Upper lobe of right lung (tissue), 1 donor: ENCODE measurements at regions not wholly inside any gene's neighbourhood (a gene's known extent, or its start where the extent isn't known, plus 50 kb on each side); places are given as distances from the start of the nearest gene placed in this dataset.

Source experiments
- ATAC-seq: fragments of 200-7000 bp; cut with Tn5 transposase; one replicate; pipeline ENCODE4 v1.9.1; 2020; ENCODE audit warnings: mild to moderate bottlenecking, moderate library complexity
- DNase-seq: peaks from one replicate; pipeline ENCODE4 v3.0.0-alpha.2; 2020
- H3K27ac ChIP-seq: fragments of 200-600 bp; one replicate; pipeline ENCODE4 v1.8.0; 2022
- H3K27me3 ChIP-seq: fragments of 200-600 bp; one replicate; pipeline ENCODE4 v1.8.0; 2022; ENCODE audit warnings: mild to moderate bottlenecking
- H3K36me3 ChIP-seq: fragments of 200-600 bp; one replicate; pipeline ENCODE4 v1.8.0; 2022
- H3K4me1 ChIP-seq: fragments of 200-600 bp; one replicate; pipeline ENCODE4 v1.8.0; 2022
- H3K4me3 ChIP-seq: fragments of 200-600 bp; one replicate; pipeline ENCODE4 v1.8.0; 2022; ENCODE audit warnings: mild to moderate bottlenecking
- H3K9me3 ChIP-seq: fragments of 200-600 bp; one replicate; pipeline ENCODE4 v1.8.0; 2022
- CTCF ChIP-seq: fragments of 200-600 bp; IDR thresholded peaks from one replicate; pipeline ENCODE4 v1.8.0; 2022; ENCODE audit warnings: antibody characterized with exemption
- intact Hi-C: fragments of 100-400 bp; cut with DNase I; formaldehyde crosslinking; loops from one replicate; pipeline ENCODE4 v1.11.0; 2022
- donor health status: DM: no; HTN: yes; CAD: no; lungs with severe emphysema.

DNA sequence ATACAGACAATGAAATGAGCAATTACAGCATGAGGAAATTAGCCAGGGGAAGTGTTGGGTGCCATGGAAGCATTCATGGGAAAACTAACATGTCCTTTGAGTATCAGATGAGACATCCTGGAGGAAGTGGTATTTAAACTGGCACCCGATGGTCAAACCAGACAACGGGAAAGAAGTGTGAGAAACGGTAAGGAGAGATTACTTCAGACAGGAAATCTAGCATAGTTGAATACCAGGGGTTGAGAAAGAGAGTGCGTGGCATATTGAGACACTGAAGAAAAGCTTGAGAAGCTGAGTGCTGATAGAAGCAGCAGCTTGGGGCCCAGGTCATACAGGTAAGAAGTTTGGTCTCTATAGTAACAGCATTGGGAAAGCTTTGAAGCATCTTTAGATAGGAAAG lies 175.3 kb downstream of the C11orf87 start:
- ATAC-seq = no peak
- Histone ChIP-seq H3K36me3 (no peaks in the 10 kb centered on the region), H3K9me3 (no peaks in the 10 kb centered on the region), H3K27ac (no peak overlapping the region), H3K4me1 (no peaks in the 10 kb centered on the region), H3K27me3 (no peaks in the 10 kb centered on the region), H3K4me3 (no peak overlapping the region)
- intact Hi-C loops = no loop called here
- no peak for TF ChIP-seq CTCF
- DNase-seq = no peak

DNA sequence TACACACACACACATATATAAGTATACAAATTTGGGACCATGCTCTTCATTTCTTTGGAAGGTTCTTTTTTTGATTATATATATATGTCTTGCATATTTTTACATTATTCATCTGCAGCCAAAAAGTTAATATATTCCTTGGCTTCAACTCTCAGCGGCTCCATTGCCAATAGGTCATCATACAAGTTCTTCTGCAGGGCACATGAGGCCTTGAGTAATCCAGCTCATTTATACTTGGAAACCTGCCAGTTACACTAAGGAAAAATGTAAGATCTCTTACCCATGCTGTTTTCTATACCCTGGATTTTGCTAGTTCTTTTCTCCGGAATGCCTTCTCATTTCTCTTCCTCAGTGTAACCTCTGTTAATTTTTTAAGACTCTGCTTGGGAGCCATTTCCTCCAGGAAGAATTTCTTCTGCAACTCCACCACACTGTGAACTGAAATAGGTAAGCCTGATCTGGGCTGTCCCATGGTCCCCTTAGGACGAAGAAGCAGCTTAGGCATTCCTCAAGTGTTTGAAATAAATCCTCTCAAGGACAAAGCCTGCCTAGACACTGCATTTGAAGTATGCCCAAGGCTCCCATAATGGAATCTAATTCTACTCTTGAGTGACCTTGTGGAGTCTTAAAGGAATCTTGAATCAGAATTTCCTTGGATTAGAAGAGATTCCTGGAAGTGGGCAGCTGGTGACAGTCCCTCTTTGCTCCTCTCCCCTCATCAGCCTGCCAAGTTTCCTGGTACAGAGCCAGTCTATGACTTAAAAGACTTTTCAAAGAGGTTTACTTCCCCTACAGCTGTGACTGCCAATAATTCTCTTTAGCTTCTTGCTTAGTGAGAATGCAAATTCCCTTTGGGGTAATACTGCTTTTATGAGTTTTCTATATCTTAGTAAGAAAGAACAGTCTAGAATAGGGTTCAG lies 182.8 kb downstream of the C11orf87 start:
- intact Hi-C loops = no loop called here
- Histone ChIP-seq H3K4me1 (no peaks in the 10 kb centered on the region), H3K27me3 (no peaks in the 10 kb centered on the region), H3K27ac (no peak overlapping the region), H3K9me3 (no peaks in the 10 kb centered on the region), H3K36me3 (no peaks in the 10 kb centered on the region), H3K4me3 (no peak overlapping the region)
- ATAC-seq = peak; percentile 41
- no peak for TF ChIP-seq CTCF
- no peak for DNase-seq

GRCh38 chr11:109606256-109606655 lies 184.3 kb downstream of the C11orf87 start:
- no peaks in the 10 kb centered on the region for H3K9me3 ChIP-seq
- intact Hi-C loops = no loop called here
- H3K4me1 ChIP-seq = no peaks in the 10 kb centered on the region
- H3K36me3 ChIP-seq = no peaks in the 10 kb centered on the region
- ATAC-seq (no peak), DNase-seq (no peak)
- no peak overlapping the region for H3K4me3 ChIP-seq
- H3K27me3 ChIP-seq = no peaks in the 10 kb centered on the region
- no peak overlapping the region for H3K27ac ChIP-seq
- TF ChIP-seq CTCF = no peak

DNA sequence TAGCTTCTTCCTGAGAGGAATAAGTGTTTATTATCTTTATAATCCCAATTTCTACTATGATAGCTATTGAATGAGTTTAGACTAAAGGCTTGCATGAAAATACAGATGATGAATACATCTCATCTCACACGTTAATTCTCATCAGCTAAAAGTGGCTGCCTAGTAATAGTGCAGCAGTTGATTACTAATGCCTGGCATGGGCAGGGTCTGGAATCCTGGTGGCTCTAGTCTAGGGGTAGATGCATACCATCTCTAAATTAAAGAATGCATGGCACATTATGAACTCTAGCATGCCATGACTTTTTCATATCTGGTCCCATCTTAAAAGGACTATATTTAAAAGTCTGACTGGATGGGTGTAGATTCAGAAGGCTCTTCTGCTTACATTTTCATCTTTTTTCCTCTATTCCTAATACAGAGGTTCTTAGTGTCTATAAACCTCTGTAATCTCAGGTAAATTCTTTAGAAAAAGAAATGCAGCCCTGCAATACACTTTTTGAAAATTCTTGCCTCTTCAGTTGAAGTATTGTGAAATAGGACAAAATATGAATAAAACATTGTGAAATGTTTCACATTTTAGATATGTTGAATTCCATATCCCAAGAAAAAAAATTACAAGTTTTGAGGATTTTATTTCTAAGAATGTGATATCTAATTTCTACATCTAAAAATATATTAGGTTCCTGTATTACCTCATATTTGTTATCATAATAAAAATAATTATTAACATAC lies 187.6 kb downstream of the C11orf87 start:
- Histone ChIP-seq H3K4me1 (no peaks in the 10 kb centered on the region), H3K4me3 (no peak overlapping the region), H3K9me3 (no peaks in the 10 kb centered on the region), H3K27ac (no peak overlapping the region), H3K27me3 (no peaks in the 10 kb centered on the region), H3K36me3 (no peaks in the 10 kb centered on the region)
- intact Hi-C loops = no loop called here
- ATAC-seq (no peak), DNase-seq (no peak)
- TF ChIP-seq CTCF = no peak

DNA sequence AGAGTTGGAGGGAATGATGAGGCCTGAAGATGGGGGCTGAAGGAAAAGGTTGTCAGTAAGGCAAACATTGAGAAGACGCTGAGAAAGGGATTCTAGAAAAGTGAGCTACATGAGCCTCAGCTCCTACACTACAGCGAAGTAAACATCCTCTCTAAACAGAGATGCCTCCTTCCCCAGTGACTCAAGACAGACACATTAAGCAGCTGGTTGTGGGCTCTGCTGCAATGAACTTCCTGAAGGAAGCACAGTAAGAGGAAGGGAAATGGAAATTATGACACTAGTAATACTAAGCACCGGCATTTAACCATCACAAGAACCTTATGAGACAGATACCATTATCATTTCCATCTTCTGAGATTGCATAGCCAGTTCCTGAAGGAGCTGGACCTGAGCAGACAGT lies 190.5 kb downstream of the C11orf87 start:
- intact Hi-C loops = no loop called here
- ATAC-seq (no peak), DNase-seq (no peak)
- Histone ChIP-seq H3K27ac (no peak overlapping the region), H3K27me3 (no peaks in the 10 kb centered on the region), H3K4me1 (no peaks in the 10 kb centered on the region), H3K36me3 (no peaks in the 10 kb centered on the region), H3K9me3 (no peaks in the 10 kb centered on the region), H3K4me3 (no peak overlapping the region)
- no peak for TF ChIP-seq CTCF
